HG02571 (cell line): ENCODE measurements at regions not wholly inside any gene's neighbourhood (a gene's known extent, or its start where the extent isn't known, plus 50 kb on each side); places are given as distances from the start of the nearest gene placed in this dataset.
"Not testable (repeated sequence)": the region's sequence is repeated elsewhere in the genome, so short reads cannot be mapped to it uniquely, and the experiment has no call there.

Source experiments
- ATAC-seq: cut with Tn5 transposase; IDR thresholded peaks from one replicate; pipeline ENCODE4 v1.9.1; 2021; ENCODE audit warnings: mild to moderate bottlenecking, moderate library complexity; ENCODE audit not compliant: unreplicated experiment

DNA sequence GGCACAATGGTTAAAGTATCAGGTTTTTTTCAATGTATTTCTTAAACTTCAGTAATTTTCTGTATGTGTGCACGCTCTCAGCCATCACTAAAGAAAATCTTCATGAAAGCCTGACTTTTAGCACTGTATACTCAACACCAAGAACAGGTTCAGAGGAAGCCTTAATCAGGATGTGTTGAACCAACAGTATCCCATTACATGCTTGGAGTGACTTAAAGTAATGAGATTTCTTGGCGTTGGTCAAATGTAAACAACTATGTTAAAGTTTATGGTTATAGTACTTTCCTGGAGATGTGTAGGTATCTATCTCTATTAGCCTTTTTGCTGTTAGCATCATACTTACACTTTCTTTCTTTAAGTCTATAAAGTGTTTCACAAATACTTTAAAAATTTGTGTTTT is 335.0 kb downstream of the CCER1 start:
- no peak for ATAC-seq

DNA sequence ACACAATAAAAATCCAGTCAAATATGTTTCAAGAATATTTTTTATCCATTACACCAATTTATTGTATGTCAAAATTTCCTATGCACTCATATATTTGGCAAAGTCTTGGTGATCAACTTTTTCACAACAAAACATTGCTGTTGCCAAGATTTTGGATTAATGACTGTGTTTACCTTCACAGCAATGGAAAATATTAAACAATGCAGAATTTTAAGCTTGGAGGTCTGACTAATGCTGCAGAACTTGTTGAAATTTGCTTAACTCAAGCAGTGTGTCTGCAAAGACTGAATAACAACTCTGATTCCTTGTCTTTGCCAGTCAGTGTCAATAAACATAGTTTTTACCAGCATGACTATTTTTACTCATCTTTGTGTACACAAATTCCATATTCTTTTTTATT is 336.4 kb downstream of the CCER1 start:
- no peak for ATAC-seq

DNA sequence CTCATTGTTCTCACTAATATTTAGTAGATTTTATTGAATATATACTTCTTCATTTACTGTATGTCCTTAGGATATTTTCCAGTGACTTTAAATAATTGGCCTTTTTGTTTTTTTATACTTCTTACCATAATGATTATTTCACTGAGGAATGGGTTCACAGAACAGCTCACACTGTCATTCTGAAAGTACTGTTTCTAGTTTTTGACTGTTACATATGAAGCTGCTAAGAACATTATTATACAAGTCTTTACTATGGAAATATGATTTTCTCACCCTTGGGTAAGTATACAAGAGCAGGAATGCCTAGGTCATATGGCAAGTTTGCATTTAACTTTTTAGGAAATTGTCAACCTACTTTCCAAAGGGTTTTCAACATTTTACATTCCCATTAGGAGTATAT is 343.1 kb downstream of the CCER1 start:
- no peak for ATAC-seq

DNA sequence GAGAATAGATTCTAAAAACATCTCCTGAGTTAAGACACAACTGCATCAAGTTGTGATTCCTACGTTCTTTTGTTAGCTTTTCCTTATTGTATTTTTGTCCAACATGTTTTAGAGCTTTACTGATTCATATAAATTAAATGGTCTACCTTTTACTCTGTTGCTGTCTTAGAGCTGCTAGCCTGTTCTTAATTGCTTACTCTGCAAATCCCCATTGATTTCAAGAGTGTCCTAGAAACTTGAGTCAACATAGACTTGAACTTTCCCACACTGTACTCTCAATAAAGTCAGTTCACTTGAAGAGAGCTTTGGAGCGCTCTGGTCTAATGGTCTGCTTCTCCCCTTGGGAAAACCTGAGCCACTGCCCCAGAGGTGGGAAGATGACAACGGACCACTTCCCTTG is 343.9 kb downstream of the CCER1 start:
- no peak for ATAC-seq

DNA sequence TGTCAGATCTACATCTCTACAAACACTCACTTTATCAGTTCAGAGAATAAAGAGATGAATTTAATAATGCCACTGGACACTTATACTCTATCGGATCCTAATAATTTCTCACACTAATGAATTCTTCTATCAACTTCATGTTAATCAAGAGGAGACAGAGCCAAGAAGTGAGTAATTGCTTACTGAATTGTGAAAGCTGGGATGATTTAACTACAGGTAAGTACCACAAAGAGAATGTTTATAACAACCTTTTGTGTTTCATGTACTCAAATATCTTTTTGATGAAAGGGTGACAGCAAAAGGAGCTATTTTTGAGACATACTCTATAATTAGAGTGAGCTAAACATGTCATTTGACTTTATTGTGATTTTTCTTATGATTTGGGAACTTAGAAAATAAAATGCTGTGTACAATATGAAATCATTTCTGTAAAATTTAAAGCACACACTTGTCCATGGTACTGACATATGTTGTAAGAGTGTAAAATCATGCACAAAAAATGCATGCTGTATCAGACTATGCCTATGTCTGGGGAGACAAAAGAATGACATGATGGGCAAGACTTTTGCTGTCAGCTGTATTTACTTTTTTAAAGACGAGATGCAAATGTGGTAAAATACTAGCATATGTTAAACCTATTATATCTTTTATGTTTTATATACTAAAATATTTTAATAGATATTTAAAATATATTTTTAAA is 361.2 kb downstream of the CCER1 start:
- no peak for ATAC-seq

DNA sequence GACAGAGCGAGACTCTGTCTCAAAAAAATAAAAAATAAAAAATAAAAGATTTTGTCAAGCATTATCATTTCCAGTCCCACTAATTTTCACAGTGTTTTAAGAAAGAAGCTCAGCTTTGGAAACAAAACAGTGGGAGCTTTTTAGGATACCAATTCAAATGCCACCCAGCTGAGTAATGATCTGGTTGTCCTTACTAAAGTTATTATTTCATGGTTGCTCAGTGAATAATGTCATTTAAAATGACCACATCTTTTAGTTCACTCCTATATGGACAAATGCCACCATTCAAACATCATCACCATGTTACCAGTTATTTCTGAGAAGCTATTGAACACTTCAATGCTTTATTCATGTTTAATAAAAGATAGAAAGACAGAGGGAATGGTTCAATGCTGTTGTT is 365.0 kb downstream of the CCER1 start:
- no peak for ATAC-seq

DNA sequence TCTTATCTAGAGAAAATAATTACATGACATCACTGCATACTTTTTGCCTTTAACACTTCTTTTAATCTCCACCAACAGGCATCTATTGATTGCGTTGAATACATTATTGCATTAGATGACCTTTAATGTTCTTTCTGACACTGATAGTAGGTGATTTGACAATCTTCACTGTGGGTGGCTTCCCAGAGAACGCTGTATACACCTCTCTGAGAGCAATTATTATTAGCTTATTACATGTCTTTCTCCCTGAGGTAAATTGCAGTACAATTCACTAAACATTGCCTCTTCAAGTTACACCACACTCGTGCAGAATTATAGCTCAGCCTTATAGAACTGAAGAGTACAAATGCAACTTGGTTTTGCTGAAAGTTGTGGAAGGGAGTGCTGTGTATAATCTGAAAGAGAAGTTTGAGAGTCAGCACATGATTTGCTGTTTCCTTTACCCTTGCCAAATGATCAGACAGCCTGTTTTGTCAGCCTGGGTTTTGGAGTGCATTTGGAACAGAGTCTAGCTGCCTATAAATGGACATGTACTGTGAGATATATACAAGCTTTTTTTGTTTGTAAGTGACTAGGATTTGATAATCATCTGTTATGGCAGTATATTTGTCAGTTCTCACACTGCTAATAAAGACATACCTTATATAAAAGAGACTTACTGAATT is 369.2 kb downstream of the CCER1 start:
- ATAC-seq, result no peak

DNA sequence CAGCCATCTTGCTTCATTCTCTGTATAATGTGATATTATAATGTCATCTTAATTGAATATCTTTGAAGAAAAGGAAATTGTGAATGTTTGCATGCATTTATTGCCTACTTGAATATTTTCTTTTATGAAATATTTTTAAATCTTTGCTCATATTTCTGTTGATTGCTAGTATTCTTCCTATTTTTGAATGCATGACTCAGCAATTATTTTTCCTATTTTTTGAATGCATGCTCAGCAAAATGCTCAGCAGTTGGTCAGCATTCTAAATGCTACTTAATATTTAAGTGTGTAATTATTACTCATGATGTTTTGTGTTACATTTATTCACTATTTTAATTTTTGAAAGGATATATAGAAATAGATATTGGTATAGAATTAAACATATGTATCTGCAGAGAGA is 378.3 kb downstream of the CCER1 start:
- no peak for ATAC-seq

DNA sequence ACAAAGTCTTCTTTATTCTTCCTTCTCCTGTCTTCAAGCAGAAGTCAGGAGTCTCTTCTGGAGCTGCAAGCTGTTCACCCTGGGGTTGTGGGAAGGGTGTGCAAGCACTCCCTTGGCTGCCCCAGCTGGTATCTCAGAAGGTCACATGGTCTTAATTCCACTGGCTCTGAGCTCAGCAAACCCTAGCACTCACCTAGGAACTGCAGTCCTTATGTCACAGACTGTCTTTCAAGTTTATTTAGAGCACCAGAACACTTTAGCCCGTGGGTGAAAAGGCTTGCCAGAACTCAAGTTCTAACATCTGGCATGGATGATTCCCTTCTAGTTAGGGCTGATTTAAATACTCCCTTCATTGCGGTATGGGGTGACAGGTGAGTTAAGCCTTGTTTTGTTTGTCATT is 379.0 kb downstream of the CCER1 start:
- ATAC-seq, result no peak

DNA sequence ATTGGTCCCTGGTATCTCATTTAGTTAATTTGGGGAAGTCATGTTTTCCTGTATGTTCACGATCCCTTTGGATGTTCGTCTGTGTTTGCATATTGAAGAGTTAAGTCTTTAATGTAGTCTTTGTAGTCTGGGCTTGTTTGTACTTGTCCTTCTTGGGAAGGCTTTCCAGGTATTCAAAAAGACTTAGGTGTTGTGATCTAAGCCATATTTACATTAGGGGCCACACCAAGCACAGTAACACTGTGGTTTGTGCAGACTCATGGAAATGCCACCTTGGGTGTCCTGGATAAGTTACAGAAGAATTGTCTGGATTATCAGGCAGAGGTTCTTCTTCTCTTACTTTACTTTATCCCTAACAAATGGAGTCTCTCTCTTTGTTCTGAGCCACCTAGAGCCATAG is 380.3 kb downstream of the CCER1 start:
- ATAC-seq, result no peak

DNA sequence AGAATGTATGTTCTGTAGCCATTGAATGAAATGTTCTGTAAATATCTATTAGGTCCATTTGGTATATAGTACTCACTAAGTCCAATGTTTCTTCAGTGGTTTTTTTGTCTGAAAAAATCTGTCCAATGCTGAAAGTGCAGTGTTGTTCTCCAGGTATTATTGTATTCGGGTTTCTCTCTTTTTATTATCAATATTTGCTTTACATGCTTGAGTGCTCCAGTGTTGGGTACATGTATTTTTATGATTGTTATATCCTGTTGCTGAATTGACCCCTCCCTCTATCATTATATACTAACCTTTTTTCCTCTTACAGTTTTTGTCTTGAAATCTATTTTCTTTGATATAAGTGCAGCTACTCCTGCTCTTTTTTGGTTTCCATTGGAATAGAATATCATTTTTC is 382.2 kb downstream of the CCER1 start:
- ATAC-seq, result no peak

DNA sequence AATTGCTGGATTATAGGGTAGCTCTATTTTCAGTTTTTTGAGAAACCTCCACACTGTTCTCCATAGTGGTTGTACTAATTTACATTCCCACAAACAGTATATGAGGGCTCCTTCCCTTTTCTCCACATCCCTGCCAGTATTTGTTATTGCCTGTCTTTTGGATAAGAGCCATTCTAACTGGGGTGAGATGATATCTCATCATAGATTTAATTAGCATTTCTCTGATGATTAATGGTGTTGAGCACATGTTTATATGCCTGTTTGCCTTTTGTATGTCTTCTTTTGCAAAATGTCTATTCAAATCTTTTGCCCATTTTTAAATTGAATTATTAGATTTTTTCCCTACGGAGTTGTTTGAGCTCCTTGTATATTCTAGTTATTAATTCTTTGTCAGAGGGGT is 385.3 kb downstream of the CCER1 start:
- no peak for ATAC-seq

DNA sequence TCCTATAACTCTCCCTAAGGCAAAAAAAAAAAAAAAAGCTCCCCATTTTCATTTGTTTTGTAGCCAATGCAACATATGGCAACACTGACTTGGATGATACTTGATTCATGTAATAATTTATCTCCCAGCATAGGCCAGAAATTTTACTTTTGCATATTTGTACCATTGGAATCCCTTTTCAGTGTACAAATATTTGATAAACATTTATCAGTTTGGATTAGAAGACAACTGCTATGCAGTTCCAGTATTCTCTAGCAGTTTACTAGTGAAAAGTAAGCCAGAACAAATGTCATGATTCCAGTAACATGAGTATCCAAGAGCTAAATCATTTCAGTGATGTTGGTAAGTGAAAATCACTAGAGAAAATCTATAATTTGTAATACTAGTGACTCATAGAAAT is 392.3 kb downstream of the CCER1 start:
- no peak for ATAC-seq

DNA sequence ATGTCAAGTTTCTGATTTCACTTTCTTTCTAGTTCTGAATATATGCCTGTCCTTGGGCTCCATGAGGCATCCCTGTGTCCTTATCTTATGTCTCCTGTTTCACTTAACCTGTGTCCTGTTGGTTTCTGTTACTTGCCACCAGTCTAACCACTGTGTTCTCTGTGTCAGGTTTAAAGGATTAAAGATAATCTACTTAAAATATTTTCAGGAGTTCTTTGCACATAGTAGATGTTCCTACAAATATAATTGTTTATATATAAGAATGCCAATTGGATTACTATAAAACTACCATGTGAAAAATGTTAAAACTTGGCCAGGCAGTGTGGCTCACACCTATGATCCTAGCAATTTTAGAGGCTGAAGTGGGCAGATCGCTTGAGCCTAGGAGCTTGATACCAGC is 406.4 kb downstream of the CCER1 start:
- ATAC-seq, result no peak

DNA sequence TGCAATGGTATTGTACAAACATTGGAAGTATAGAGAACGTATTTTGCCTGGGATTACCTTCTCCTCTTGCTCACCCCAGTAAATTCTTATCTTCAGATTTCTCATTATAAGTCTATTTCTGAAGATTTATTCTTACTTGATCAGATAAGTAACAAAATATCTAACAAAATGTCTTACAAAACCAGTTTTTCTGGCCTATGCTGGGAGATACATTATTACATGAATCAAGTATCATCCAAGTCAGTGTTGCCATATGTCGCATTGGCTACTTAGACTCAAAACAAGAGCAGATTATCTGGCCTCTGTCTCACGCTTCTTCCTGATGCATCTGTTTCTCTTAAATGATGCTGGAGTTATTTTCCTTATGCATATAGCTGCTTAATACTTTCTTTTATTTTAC is 408.5 kb downstream of the CCER1 start:
- ATAC-seq, result no peak

DNA sequence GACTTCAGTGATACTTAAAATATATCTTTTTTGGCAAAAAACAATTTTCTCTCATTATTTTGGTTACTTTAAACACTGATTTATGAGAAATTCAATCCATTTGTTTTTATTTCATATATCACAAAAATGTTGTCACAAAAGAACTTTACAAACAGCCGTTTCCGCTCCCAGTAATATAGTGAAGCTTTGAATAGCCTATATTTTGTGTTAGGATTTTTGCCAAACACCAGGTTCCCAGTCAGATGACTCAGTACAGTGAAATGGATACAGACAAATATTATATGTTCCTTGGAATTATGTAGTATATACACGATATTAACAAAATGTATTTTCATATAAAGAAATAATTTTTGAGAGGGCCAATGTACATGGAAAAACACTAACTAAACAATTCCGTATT is 411.1 kb downstream of the CCER1 start:
- no peak for ATAC-seq

DNA sequence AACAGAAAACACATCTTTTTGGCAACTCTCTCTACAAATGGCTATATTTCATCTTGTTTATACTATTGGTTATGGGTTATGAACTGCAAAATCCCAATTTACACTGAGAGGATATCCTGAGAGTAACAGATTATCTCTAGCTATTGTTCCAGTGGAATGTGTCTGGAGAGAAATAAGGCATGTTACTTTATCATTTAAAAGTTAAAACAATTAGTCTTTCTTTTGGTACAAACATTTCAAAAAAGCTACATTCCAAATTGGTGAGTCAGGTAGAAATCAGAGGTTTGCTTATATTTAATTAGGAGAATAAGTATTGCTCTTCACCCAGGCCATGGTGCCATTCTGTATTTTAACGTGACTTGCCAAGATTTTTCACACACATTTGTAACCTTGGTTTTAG is 411.6 kb downstream of the CCER1 start:
- no peak for ATAC-seq

DNA sequence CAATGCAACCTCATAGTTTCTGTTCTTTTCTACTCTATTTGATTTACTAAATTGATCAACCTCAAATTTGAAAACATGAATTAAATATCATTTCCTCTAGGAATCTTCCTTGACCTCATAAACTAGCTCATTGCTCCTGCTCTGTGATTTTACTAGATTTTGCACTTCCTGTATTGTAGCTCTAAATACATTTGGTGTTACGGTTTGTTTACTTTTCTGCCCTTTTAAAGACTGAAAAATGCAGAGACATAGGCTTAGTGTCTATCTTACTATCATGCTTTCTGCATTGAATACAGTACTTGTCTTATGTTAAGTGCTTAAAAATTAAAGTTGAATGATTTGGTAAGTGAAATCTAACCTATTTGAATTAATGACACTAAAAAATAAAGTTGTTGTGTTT is 412.1 kb downstream of the CCER1 start:
- not testable (repeated sequence) for ATAC-seq

DNA sequence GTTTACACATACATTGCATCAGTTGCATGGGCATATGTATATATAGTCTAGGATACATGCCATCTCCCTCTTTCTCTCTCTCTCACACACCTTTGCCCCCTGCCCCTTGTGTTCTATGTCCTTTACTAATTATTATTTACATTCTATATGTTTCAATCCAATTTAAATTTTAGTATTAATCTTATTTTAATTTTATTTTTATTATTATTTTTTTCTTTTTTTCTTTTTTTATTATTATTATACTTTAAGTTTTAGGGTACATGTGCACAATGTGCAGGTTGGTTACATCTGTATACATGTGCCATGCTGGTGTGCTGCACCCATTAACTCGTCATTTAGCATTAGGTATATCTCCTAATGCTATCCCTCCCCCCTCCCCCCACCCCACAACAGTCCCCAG is 421.1 kb downstream of the CCER1 start:
- not testable (repeated sequence) for ATAC-seq

DNA sequence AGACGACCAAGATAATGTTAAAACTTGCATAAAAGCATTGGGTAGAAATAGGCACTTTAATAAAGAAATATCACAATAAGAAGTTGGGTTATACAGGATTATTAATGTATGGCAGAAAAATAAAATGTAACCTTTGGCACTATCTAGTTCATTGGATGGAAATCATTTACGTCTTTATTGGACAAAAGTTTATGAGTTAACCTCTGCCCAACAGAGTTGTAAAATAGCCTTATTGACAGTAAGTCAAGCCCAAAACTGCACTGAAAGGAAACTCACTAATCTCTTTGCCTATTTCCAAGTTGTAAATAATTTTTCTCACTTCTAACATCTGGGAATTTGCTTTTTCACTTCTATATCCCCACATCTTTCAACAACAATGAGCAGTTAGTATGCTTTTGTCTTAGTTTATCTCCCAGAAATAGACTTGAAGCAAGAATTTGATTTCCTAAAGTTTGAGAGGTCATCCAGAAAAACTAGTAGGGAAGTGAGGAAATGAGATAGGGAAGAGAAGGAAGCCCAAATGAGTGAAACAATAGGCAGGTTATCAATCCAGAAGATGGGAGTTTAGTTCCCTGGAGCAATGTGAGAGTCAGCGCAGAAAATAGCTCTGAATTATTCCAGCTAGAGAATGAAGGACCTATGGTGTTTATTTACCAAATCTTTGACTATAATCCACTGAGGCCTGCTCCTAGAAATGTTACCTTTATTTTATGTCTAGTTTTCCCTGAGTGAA is 434.8 kb downstream of the CCER1 start:
- no peak for ATAC-seq

DNA sequence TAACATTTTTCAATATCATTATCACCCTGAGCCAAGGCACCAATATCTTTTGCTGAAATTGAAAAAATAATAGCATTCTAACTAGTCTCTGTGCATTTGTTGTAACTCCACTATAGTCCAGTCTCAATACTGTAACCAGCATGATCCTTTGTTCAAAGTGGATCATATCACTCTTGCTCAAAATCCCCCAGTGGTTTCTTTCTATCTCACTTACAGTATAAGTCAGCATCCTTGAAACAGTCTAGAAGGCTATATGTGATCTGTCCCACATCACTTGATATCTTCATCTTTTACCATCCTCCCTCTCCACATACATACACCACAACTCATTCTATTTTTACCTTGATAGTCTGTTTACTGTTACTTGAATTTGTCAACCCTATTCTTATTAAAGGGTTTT is 435.7 kb downstream of the CCER1 start:
- ATAC-seq, result no peak
